SHP77 treated with DMSO at 0.1 percent for 48 hours (cell line): ENCODE measurements at regions not wholly inside any gene's neighbourhood (a gene's known extent, or its start where the extent isn't known, plus 50 kb on each side); places are given as distances from the start of the nearest gene placed in this dataset.
A peak's percentile ranks its signal among the peaks of the same experiment; 100 is the strongest.

Experiments used
- DNase-seq: peaks from one replicate; lab custom pipeline; 2025; lab: John Stamatoyannopoulos, UW

DNA sequence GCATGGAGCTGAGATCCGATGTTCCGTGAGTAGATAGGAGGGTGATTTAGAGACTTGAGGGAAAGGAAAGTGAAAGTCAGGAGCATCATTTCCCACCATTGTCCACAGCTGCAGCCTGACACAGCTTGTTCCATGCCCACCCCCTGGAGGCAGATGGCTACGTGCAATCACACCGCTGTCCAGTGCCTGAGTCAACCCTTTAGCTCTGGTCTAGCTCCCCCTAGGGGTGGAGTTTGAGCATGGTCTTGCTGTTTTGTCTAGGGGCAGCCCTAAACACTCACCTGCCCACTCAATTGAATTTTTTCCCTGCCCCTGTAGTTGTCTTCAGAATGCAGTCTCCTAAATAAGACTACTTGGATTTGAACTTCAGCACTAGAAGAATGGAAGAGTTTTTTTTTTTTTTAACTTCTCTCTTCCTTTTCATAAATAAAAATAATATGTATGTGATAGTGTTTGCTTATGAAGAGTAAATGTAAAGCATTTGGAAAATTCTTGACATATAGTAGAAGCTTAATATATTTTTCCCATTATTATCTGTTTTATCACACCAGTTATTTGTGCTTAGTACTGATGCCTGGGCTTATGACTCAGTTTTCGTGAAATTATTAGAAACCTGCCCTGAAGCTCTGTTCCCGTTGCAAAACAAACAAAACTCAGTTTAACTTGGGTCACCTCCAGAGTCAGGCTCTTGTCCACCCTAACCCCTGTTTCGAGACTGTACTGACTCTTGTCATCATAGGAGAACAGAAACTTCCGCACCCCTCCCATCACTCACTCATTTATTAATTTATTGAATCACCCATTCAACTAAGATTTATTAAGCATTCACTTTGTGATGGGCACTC lies 814.8 kb downstream of the MAFB start:
- DNase-seq = peak; percentile 48

DNA sequence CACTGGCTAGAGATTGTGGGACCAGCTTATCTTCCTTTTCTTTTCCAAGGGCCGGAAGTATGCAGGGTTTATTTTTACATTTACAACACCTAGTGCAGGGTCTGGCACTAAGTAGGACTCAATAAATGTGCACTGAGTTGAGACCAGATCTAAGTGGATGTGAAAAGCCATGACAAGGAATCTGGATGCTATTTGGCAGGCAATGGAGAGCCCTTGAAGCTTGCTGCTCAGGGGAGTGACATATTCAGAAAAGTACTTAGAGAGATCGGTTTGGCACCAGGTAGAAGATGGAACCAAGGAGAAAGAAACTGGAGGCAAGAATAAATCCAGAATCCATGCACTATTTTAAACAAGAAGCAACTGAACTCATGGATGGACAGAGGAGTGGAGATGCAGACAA lies 815.8 kb downstream of the MAFB start:
- DNase-seq = no peak

DNA sequence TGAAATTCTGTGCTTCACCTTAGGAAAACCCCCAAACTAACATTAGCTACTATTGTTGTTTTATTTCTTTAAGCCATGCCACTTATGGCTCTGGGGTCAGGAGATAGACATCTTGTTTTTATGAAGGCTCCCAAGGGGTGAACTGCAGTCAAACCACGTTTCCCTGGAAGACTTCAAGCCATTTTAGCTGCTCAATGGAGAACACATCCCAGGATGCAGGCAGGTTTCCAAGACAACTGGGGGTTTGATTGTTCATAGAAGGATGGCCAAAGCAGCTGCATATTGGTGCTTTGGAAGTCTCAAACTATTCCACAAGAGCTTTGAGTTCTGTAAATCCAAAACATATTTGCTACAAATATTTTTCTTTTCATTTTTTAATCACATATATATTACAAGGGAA lies 818.0 kb downstream of the MAFB start:
- DNase-seq = no peak

DNA sequence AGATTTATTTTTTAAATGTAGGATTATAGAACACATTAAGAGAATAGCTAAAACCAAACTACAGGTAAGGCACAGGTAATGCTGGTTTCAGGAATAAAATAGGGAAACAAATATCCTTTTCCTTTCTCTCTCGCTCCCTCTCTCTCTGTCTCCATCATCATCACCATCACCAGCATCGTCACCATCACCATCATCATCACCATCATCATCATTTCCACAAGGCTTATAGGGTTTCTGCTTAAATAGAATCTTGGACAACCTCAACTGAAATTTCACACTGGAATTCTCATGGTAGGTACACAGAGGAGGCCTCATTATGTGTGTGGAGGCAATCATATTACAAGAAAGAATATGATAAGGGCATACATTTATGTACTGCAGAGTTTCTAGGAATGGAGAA lies 823.6 kb downstream of the MAFB start:
- no peak for DNase-seq

DNA sequence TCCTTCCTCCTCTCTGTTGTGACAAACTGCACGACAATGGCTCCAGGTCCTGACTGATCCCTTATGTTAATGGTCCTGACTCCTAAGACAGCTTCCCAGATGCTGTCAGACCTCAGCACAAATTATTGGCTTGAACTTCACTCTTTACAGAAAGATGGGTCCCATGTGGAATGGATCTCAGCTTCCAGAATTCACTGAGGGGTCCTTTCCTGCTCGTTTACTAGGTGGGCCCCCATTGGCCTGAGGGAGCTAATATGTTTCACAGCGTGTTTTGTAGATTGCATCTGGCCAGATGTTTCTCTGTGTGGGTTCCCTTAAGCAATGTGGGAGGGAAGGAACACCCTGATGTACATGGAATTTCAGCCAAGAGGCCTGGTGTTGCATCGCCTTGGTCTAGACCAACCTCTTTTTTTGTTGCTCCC lies 826.6 kb downstream of the MAFB start:
- DNase-seq = no peak

DNA sequence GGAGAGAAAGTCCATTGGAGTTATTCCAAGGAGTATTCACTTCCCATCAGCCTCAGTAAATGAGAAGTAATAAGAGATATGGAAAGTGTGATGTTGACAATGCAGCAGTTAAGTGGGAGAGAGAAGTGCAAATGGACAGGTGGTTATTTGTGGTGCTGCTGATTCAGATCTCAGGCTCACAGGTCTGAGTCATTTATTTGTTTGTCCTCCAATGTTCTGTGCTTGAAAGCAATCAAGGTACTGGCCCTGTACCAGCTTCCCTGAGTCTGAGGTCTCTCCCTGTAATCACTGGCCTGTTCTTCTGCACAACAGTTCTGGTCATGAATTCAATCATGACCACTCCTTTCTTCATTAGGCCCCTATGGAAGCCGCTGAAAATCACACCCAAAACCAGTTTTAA lies 827.7 kb downstream of the MAFB start:
- DNase-seq = no peak

DNA sequence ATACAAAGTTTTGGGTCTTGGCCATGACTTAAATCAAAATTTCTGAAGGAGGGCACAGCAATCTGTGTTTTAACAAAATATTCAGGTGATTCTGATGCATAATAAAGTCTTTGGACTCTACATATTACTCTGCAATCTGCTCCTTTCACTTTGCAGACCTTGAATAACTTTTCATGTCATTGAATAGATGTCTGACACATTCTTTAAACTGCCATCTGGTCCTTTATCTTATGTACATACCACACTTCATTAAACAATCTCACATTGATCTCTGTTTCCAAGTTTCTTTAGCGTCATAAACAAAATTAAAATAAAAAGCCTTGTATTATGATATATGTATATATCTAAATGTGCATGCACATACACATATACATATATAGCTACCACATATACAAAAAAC lies 831.2 kb downstream of the MAFB start:
- DNase-seq = no peak

DNA sequence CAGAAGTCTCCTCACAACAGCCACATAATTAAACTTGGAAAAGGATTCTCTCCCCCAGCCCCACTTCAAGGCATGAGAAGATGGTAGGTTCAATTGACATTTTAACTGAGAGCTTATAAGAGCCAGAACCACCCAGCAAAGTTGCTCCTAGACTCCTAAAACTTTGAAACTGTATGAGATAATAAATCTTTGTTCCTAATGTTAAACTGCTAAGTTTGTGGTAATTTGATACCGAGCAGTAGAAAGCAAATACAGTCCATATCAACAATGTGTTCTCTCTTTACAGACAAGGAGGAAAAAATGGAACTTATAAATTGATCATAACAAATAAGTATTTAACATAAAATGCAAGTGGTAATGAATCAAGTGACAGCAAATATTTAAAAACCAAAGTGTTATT lies 831.8 kb downstream of the MAFB start:
- DNase-seq = no peak

DNA sequence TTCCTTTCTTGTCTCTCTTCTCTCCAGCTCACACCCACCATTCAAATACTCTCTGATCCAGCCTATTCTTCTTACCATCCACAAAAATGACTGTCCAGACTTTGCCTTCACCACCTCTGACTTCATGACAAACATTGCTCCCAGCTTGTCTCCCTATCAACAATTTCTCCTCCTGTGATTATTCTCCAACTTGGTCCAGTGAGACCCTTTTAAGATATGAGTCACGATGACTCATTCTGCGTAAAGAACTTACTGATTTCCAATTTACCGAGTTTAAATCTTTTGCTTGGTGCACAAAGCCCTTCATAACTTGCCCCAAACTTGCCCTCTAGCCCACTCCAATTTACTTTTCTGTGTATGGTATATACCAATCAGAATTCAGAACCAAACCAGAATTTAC lies 833.2 kb downstream of the MAFB start:
- DNase-seq = no peak

DNA sequence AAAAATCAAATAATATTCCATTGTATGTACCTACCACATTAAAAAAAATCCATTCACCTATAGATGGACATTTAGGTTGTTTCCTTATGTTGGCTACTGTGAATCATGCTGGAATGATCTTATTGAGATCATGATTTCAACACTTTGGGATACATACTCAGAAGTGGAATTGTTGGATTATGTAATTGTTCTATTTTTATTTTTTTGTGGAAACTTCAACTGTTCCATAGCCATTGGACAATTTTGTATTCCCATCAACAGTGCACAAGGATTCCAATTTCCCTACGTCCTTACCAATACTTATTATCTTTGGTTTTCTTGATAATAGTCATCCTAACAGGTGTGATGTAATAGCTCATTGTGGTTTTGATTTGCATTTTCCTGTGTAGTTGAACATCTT lies 834.0 kb downstream of the MAFB start:
- DNase-seq = no peak

DNA sequence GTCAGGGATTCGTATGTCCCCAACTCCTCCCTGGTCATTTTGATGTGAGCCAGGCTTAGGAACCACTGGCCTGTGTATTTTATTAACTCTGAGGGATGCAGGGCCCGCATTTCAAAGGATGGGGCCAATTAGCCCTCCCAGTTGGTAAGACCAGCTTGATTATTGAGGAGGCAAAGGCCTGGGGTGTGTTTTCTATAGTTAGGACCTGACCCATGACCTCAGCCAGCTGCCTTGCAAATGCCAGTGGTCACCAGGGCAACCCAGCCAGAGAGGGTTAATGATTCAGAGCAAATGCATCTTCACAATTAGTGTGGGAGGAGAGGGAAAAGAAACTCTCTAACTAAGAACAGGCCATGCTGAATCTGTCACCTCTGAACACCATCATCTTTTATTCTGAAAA lies 835.4 kb downstream of the MAFB start:
- no peak for DNase-seq

DNA sequence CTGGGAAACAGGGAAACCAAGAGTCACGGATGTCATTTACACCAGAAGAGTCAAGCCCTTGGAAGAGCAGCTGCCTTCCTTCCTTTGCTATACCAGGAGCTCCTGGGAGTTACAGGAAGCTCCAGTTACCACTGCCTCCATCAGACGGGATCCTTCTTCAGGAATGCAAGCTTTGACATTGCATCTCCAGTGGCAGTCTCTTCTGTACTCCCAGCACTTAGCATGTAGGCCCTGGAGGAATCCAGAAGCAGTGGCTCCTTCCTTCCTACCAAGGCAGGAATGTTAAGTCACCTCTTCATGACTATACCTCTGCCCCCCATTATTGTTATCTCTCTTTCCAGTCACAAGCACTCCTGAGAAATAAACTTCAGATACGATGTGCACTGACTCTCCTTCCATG lies 836.0 kb downstream of the MAFB start:
- no peak for DNase-seq

DNA sequence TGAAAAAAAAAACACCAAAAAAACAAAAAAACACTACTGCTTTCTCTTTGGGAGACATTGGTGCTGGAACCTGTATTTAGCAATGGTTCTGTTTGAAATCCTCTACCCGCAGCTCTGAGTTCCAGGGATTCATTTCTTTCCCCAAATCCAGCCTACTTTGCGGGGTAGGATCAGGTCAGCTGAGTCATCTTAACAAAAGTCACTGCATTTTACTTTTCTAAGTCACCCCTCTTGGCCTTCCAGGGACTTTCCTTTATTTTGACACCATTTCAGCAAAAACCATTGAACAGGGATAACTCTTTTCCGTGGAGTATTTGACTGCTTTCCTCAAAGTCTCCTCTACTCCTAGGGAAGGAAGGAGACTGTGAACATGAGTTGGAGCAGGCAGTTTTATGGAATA lies 837.6 kb downstream of the MAFB start:
- DNase-seq = no peak

DNA sequence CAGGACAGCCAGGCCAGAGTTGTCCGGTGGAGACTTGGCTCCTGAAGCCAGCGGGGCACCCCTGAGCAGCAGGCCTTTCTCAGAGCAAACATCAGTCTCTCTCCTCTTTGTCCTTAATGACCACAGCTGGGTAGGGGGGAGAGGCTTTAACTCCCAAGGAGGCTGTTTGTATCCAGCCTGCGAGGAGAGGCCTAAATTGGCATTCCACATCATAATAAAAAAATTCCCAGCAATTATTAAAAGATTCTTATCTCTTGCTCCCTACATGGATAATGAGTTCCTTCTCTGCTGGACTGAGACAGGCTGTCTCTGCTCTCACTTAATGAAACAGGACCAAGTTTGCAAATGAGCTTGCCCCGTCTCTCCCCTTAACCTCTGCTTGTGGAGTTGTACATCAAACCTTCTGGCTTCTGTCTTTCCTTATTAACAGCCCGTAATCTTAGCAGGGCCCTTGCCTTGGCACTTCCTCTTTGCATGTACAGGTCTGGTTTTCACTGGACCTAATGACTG lies 838.2 kb downstream of the MAFB start:
- no peak for DNase-seq

DNA sequence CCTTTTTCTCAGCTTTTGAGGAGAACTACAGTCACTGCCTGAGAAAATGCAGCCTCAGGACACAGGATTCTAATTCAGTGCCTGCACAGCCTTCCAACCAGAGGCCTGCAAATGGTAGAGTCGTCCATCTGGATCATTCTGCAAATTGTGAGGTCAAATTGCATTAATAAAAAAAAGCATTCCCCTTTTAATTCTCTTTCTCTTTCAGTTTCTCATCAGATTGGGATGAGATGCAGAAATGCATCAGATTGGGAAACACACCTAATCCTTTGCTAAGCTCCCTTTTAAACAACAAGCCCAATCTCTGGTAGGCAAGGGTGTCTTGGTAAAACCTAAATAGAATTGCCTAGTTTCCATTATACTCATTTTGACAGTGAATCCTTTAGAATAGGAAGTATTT lies 838.8 kb downstream of the MAFB start:
- no peak for DNase-seq

DNA sequence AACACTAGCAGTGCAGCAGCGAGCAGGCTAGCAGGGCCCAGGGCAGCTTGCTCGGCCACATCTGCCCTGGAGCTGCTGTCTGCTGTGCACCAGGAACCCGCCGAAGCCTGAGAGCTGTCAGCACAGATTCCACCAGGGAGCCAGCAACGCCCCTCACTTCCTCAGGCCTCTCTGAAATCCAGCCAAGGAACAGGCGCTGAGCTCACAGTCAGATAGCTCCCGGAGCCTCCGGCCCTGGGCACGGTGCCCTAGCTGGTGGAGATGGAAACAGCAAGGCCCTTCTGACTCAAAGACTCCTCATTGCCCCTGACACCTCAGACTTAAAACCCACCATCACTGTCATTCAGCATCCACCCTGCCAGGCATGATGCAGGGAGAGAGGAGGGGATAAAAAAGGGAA lies 839.4 kb downstream of the MAFB start:
- no peak for DNase-seq

DNA sequence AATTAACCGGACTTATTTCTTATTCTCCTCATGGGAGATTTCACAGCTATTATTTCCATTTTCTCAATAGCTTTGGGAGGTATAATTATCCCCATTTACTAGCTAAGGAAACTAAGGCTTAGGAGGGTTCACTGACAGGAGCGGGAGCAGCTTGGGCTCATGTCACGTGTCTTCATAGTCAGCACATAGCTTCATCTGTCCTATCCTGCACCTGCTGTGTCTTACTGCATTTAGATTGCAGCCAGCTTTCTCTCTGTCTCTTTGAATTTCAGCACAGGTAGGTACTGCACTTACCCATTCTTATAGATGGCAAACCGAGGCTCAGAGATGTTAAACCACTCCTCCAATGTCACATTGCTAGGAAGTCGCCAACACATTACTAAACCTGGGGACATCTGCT lies 839.9 kb downstream of the MAFB start:
- DNase-seq = no peak

DNA sequence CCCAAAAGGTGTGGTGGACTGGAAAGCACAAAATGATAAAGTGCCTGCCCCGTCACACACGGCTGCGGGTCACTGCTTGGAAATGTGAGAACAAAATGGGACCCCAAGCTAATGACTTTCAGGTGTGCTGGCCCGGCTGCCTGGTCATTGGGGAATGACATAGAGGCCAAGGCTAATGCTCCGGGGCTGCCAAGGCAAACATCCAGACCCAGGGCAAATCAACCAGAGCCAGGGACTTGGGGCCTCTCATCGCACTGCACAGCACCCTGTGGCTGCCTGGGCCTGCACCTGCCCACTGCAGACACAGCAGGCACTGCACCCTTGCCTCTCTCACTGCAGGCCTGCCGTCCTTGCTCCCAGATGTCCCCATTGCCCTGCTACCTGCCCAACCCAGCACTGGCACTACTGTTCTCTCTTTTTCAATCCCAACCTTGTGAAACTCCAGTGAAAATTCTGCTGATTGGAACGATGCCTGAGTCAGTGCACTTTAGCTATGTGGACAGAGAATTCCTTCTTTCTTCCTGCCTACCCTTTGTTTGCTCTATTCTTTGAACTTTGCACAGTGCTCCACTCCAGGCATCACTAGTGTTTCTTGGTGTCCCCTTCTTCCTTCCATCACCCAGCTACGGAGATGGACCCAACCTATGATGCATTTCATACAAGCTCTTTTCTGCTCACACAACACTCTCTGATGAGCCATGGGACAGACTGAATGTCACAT lies 849.5 kb downstream of the MAFB start:
- no peak for DNase-seq

DNA sequence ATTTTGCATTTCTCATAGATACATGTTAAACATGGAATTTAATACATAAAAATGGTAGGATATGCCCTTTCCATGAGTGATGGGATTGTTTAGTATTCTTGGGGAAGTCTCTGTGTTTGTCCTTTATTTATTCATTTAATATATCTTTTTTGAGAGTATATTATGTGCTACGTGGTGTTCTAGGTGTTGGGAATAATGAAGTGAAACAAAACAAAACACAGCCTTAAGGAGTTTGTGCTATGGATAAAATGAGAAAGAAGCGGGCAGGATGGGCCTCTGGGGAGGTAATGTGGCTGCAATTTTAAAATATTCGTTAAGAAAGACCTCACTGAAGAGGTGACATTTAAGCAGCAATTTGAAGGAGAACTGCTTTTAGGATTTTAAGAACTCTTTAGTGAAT lies 851.5 kb downstream of the MAFB start:
- DNase-seq = no peak

DNA sequence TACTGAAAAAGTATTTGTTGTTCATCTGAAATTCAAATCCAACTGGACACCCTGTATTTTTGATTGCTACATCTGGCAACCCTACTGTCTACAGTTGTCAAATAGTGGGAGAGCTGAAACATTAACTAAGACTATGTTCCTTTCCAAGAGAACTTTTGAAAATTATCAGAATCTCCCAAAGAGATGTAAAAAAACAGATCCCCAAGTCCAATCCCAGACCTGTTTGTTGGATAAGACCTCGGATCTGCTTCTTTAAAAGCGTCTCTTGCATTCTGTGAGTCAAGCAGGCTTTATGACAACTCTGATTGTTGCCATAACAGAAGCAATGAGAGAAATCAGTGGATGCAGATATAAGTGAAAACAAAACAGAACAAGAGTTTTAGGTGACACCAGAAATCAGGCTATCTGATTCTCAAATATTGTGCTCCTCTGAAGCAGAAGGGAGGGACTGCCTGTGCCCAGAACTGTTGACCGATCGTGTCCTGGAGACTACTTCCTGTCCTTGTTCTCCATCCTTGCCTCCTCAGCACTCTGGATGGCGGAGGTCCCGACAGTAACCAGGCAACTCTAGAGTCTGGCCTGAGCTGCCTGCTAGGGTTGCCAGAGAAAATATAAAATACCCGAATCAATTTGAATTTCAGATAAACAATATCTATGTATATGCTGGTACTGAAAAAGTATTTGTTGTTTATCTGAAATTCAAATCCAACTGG lies 853.8 kb downstream of the MAFB start:
- no peak for DNase-seq

DNA sequence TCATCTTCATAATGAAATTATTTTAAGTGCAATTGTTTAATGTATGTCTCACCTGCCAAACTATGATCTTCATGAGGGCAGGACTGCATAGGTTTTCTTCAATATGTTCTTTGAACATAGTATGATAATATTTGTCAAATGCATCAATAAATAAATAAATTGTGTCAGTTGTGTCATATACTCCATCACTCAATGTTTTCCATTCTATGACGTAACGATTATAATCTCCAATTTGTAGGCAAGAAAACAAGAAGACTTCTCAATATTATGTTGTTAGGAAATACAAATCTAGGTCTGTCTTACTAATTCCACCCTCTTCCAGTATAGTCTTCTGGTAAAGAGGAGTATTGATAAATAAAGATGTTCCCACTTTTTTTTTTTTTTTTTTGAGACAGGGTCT lies 858.1 kb downstream of the MAFB start:
- no peak for DNase-seq

DNA sequence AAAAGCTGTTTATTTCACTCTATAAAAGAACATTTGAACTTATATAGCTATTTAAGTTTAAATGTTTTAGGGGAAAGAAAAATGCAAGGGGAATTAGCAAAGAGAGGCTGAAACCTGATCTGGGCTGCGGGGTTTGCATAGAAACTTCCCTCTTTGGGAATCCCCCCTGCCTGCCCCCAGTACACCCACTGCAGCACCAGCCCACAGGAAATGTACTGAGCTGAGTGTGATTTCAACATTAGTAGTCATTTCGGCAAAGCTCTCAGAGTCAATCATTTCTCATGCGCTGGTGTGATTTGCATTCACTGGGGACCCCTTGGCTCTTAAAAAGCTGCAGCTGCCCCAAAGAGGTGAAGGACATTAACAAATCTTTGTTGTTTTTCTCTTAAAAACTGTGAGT lies 859.4 kb downstream of the MAFB start:
- no peak for DNase-seq

DNA sequence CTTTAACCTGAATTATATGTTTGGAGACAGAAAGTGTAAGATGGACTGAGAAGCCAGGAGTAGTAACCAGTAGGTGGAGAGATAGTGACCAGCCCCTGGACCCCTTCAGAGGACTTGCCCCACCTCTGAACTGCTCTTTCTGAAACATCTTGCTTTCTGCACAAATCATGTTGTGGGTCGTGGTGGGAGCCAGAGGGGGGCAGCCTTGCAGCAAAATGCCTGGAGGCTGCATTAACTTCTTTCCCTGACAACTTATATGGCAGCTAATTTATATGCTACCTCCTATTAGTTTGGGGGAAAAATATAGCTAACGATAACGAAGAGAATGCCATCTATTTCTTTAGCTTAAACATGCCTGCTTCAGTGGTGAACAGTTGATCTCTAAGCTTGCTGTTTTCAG lies 859.8 kb downstream of the MAFB start:
- no peak for DNase-seq
